NCI-H1436 (cell line): ENCODE measurements at regions not wholly inside any gene's neighbourhood (a gene's known extent, or its start where the extent isn't known, plus 50 kb on each side); places are given as distances from the start of the nearest gene placed in this dataset.
"Not testable (repeated sequence)": the region's sequence is repeated elsewhere in the genome, so short reads cannot be mapped to it uniquely, and the experiment has no call there.

Source experiments
- DNase-seq: peaks from one replicate; lab custom pipeline; 2025; lab: John Stamatoyannopoulos, UW

- no peak for DNase-seq
Measured at GRCh38 chr2:131584380-131584779, 56.7 kb downstream of the CCDC74A start.

DNA sequence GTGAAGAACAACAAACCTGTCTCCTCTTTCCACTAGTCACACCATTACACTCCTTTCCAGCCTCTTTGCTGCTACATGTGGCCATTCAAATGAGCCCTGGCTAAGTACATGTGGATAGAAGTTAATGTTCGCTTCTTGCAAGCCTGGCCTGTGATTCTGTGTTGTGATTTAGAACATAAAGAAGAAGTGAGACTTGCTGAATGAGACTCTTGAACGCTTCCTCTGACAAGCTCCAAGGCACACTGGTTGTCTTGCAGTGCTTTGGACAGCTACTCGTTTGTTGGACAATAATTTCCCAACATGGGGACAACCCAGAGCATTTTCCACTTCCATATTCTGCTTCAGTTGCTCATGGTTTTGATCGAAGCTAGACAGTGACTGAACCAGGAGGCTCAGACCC, 57.3 kb downstream of the CCDC74A start:
- DNase-seq: no peak

- no peak for DNase-seq
Measured at GRCh38 chr2:131588152-131588873, 60.6 kb downstream of the CCDC74A start.

GRCh38 chr2:131589126-131589525, 61.4 kb downstream of the CCDC74A start:
- DNase-seq: not testable (repeated sequence)

GRCh38 chr2:131590366-131590765, 62.7 kb downstream of the CCDC74A start:
- DNase-seq: no peak

GRCh38 chr2:131590896-131591295, 63.2 kb downstream of the CCDC74A start:
- no peak for DNase-seq

GRCh38 chr2:131596561-131596960, 68.9 kb downstream of the CCDC74A start:
- DNase-seq: not testable (repeated sequence)

DNA sequence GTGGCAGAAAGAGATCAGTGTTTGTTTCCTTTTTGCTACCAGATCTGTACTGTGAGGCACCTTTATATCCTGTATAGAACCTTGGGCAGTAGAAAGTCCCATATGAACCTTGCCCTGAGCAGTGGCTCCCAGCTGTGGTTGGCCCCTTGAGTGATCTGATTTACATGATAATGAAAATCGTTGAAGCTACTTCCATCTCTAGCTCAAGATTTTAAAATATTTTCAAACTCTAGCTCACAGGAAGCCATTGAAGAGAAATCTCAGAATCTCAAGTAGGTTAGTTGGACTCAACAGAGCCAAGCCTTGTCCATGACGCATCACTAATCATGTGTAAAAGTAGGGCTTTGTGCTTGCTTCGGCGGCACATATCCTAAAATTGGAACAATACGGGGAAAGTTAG, 74.8 kb downstream of the CCDC74A start:
- not testable (repeated sequence) for DNase-seq

DNA sequence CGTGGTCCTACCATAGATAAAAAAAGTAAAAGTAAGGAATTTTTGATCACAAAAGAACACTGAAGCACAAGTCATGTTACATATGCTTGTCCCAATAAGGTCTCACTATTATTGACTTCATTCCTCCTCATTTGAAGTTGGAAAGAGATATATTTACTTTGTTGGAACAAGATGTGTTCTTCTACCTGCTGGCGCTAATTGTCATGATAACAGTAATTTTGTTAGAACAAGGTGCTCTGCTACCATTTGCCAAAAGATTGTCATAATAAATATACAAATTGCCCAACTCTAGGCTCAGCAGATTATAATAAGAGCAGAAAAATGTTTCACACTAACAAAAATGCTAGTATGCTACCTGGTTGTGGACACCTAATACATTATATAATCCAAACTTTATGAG, 77.0 kb downstream of the CCDC74A start:
- DNase-seq: not testable (repeated sequence)

DNA sequence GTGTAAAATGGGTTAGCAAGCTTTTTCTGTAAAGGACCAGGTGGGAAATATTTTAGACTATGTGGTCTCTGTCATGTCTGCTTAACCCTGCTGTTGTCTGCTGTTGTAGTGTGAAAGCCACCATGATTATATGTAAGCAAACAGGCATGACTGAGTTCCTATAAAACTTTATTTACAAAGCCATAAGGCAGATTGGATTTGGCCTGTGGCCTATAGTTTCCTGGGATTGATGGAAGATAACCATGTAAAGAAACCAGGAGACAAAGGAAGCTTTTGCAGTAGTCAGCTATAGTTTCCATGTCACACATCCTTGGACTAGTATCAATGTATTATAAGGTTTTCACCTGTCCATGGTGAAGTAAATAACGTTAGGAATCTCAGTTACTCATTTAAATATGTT, 78.7 kb downstream of the CCDC74A start:
- not testable (repeated sequence) for DNase-seq

GRCh38 chr2:131607056-131607455, 79.4 kb downstream of the CCDC74A start:
- not testable (repeated sequence) for DNase-seq

GRCh38 chr2:131614539-131614938, 86.9 kb downstream of the CCDC74A start:
- not testable (repeated sequence) for DNase-seq

DNA sequence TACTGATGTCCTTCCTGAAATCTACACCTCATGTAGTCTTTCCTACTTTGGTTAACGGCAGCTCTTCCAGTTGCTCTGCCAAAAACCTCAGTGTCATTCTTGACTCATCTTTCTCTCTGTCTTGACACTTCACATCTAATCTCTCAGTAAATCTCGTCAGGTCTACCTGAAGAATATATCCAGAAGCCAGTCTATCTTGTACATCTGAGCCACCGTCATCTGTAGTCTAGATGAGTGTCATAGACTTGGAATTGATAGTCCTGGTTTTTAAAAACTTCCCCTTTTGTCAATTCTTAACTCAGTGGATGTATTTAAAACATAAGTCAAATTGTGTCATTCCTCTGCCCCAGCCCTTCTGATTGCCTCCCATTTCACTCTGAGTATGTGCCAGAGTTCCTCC, 90.6 kb downstream of the CCDC74A start:
- DNase-seq: not testable (repeated sequence)

- DNase-seq: not testable (repeated sequence)
Measured at GRCh38 chr2:131622874-131623273, 95.2 kb downstream of the CCDC74A start.

- DNase-seq: not testable (repeated sequence)
Measured at GRCh38 chr2:131626011-131626410, 98.3 kb downstream of the CCDC74A start.

DNA sequence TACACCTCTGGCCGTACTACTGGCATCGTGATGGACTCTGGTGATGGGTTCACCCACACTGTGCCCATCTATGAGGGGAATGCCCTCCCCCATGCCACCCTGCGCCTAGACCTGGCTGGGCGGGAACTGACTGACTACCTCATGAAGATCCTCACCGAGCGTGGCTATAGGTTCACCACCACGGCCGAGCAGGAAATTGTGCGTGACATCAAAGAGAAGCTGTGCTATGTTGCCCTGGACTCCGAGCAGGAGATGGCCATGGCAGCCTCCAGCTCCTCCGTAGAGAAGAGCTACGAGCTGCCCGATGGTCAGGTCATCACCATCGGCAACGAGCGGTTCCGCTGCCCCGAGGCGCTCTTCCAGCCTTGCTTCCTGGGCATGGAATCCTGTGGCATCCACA, 98.9 kb downstream of the CCDC74A start:
- not testable (repeated sequence) for DNase-seq

GRCh38 chr2:131627777-131628176, 100.1 kb downstream of the CCDC74A start:
- not testable (repeated sequence) for DNase-seq

DNA sequence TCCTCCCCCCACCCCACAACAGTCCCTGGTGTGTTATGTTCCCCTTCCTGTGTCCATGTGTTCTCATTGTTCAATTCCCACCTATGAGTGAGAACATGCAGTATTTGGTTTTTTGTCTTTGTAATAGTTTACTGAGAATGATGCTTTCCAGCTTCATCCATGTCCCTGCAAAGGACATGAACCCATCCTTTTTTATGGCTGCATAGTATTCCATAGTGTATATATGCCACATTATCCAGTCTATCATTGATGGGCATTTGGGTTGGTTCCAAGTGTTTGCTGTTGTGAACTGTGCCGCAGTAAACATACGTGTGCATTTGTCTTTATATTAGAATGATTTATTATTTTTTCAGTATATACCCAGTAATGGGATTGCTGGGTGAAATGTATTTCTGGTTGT, 104.0 kb downstream of the CCDC74A start:
- DNase-seq: not testable (repeated sequence)

- not testable (repeated sequence) for DNase-seq
Measured at GRCh38 chr2:131633405-131633804, 105.7 kb downstream of the CCDC74A start.

DNA sequence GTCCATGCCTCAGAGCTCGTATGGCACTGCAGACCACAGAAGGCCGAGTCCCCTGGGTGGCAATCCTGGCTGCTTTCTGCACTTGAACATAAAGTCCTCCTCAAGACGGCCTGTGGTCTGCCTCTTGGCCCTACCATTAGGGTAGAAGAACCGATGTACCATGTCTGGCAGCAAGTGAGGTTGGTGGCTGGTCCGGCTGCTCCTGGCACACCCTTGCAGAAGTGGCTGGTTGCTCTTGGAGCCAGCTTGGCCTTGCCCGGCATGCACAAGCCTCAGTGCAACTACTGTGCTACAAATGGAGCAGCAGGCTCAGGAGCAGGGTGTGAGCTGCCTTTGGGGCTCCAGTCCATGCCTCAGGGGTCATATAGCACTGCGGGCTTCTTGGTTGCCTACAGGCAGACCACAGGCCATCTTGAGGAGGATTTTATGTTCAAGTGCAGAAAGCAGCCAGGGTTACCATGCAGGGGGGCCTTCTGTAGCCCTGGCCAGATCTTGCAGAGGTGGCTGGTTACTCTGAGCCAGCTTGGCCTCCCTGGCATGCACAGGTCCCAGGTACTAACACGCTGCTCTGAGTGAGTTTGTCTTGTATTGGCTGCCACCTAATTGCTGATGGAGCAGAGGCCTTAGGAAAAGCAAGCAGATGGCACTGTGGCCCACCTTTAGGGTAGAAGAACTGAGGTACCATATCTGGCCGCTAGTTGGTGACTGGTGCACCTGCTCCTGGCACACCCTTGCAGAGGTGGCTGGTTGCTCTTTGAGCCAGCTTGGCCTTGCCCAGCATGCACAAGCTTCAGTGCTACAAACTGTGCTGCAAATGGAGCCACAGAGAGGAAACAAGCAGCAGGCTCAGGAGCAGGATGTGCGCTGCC, 106.4 kb downstream of the CCDC74A start:
- not testable (repeated sequence) for DNase-seq

DNA sequence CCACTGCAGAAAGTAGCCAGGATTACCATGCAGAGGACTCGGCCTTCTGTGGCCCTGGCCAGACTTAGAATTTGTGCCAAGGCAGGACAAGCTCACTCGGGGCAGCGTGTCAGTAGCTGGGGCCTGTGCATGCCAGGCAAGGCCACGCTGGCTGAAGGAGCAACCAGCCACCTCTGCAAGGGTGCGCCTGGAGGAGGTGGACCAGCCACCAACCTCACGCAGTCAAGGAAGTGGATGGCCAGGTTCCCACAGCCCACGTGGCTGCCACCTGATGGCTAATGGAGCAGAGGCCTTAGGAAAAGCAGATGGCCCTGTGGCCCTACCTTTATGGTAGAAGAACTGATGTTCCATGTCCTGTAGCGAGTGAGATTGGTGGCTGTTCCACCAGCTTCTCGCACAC, 107.9 kb downstream of the CCDC74A start:
- no peak for DNase-seq

- not testable (repeated sequence) for DNase-seq
Measured at GRCh38 chr2:131636704-131637308, 109.1 kb downstream of the CCDC74A start.
